Fibroblast of villous mesenchyme (primary cell): ENCODE measurements at regions not wholly inside any gene's neighbourhood (a gene's known extent, or its start where the extent isn't known, plus 50 kb on each side); places are given as distances from the start of the nearest gene placed in this dataset.

ENCODE experiments used
- DNase-seq: peaks from one replicate; pipeline ENCODE4 v3.0.0-alpha.2; 2010; ENCODE audit warnings: low read depth
- H3K4me3 ChIP-seq: 2 replicates; pipeline ENCODE4 v1.5.1; 2011; ENCODE audit warnings: low read depth, mild to moderate bottlenecking, low read length
- CTCF ChIP-seq: IDR thresholded peaks from 2 replicates; pipeline ENCODE4 v1.5.1; 2012; ENCODE audit warnings: low read depth, mild to moderate bottlenecking, low read length; ENCODE audit not compliant: insufficient read depth

GRCh38 chr19:28492201-28492600 is 720.8 kb downstream of the UQCRFS1 start:
- H3K4me3 ChIP-seq: no peak overlapping the region
- no peak for DNase-seq
- TF ChIP-seq CTCF: no peak

DNA sequence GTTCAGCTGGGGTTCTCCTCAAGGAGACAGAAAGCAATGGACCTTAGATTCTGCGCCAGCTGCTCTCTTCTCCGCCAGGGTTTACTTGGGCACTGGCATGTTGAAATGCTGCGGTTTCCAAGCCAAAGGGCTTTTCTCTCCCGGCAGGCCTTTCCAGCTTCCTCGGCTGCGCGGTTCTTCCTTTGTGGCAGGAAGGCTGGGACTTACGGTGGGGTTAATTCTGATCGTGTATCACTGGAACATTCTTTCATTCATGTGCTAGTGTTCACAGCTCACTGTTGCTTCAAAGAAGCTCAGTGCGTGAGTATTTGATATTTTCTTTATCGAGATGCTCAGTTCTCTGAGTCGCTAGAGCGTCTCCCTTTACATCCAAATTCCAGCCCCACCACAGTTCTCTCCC is 723.2 kb downstream of the UQCRFS1 start:
- no peak for DNase-seq
- no peak overlapping the region for H3K4me3 ChIP-seq
- no peak for TF ChIP-seq CTCF

DNA sequence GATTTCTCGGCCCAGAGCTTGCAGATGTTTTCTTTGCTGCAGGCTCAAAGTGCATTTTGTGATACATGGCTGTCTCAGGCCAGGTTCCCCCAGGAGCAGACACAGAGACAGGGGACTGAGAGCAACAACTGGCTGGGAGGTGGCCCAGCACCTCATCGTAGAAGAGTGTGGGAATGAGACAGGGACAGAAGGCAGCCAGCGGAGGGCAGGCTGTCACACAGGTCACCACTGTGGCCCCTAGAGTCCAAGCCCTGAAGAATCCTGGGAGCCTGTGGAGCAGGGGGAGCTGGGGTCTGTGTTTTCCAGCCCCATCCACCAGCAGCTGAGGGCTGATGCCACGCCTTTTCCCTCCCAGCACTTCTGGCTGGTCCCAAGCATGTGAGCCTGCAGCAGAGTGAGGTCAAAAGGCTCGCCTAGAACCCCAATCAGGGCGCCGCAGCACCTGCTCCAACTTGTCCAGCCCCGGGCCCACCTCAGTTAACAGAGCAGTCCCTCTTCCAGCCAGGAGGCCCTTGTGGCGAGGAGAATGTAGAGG is 723.8 kb downstream of the UQCRFS1 start:
- no peak for DNase-seq
- TF ChIP-seq CTCF: no peak
- H3K4me3 ChIP-seq: no peak overlapping the region

DNA sequence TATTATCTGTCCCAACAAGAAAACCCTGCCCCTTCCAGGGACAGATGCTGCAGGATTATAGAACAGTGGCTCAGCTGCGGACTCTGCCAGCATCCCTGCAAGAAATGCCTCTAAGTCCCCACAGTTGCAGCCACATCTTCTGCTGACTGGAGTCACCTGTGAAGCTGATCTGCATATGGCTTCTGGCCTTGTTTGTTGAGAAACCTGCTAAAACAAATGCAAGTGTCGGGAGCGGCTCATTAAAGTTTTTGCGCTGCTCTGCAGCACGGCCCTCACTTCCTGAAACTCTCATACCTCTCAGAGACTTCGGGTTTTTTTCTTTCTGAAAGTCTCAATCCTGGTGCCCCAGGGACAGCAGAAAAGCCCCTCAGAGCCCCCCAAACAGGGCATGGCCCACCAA is 725.0 kb downstream of the UQCRFS1 start:
- no peak for TF ChIP-seq CTCF
- no peak for DNase-seq
- H3K4me3 ChIP-seq: no peak overlapping the region

DNA sequence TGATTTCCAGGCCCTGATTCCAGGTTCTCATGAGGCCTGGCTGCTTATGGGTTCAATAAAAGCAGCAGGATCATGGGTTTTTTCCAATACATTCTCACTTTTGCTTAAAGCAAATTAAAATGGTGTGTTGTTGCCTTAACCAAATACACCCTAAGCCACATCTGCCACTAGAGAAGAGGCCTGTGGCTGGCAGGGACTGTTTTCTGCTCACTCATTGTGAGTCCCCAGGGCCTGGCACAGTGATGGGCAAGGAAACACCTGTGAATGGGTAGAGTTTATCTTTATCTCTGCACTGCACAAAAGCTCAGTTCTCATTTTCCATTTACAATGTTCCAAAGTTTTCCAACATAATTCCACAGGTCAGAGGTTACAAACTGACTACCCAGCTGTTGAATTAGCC is 726.0 kb downstream of the UQCRFS1 start:
- no peak for DNase-seq
- no peak for TF ChIP-seq CTCF
- H3K4me3 ChIP-seq: no peak overlapping the region

DNA sequence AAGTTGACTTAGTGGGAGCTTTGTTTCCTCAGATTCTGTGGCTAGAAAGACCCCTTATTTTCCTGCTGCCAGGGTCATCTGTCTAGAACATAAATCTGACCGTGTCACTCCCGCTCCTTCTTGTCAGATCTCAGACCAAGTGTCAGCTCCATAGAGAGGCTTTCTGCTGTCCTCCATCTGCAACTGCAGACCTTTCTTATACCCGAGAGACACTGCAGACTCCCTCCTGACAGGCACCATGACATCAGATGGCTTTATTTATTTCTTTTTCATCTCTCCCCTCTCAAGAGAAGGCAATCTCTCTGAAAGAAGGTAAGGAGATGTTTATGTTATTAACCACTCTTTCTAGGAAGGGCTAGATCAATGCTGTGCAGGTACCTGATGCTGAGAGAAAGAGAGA is 726.5 kb downstream of the UQCRFS1 start:
- no peak for DNase-seq
- no peak for TF ChIP-seq CTCF

DNA sequence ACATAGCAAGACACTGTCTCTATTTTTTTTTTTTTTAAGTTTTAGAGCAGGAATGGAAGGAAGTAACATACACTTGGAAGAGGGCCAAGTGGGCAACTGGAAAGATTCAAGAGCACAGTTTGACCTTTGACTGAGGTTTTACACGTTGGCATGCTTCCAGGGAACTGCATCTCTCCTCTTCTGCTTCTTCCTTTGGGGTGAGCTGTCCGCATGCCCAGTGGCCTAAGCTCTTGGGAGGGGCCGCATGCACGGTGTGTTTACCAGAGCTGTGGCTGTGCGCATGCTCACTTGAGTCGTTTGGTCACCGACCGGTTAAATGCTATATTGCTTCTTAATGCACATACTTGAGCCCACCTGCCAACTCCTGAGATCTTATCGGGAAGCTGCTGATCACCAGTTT is 727.7 kb downstream of the UQCRFS1 start:
- no peak for TF ChIP-seq CTCF
- no peak for DNase-seq

More for the DNA sequence above, 726.5 kb downstream of the UQCRFS1 start:
- no peak overlapping the region for H3K4me3 ChIP-seq

More for the DNA sequence above, 727.7 kb downstream of the UQCRFS1 start:
- no peak overlapping the region for H3K4me3 ChIP-seq
